Fibroblast of lung (primary cell): ENCODE measurements at regions not wholly inside any gene's neighbourhood (a gene's known extent, or its start where the extent isn't known, plus 50 kb on each side); places are given as distances from the start of the nearest gene placed in this dataset.

Experiments used
- EZH2 ChIP-seq: IDR thresholded peaks from 2 replicates; pipeline ENCODE4 v1.5.1; 2012; ENCODE audit warnings: low read length, control low read depth, mild to moderate bottlenecking; ENCODE audit errors: missing control alignments
- TF ChIP-seq, protein P1 (sequence below), 2 donors: IDR thresholded peaks in 1 of 2; conservative IDR thresholded peaks in 1 of 2; 1 replicate in 1 of 2; 2 replicates in 1 of 2; pipeline ENCODE4 v1.5.1; 2011 to 2012; ENCODE audit warnings: low read length in 2 of 2, control low read depth in 1 of 2, inconsistent platforms in 1 of 2, low read depth in 1 of 2, mild to moderate bottlenecking in 1 of 2

DNA sequence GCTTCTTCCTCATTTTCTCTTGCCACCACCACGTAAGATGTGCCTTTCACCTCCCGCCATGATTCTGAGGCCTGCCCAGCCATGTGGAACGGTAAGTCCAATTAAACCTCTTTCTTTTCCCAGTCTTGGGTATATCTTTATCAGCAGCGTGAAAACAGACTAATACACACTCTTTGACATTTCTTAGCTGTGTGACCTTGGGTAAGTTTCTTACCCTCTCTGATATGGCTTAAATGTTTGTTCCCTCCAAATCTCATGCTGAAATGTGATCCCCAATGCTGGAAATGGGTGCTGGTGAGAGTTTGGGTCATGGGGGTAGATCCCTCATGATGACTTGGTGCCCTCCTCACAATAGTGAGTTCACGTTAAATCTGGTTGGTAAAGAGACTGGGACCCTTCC lies 188.8 kb upstream of the IRX4 start:
- TF ChIP-seq, protein P1, sequence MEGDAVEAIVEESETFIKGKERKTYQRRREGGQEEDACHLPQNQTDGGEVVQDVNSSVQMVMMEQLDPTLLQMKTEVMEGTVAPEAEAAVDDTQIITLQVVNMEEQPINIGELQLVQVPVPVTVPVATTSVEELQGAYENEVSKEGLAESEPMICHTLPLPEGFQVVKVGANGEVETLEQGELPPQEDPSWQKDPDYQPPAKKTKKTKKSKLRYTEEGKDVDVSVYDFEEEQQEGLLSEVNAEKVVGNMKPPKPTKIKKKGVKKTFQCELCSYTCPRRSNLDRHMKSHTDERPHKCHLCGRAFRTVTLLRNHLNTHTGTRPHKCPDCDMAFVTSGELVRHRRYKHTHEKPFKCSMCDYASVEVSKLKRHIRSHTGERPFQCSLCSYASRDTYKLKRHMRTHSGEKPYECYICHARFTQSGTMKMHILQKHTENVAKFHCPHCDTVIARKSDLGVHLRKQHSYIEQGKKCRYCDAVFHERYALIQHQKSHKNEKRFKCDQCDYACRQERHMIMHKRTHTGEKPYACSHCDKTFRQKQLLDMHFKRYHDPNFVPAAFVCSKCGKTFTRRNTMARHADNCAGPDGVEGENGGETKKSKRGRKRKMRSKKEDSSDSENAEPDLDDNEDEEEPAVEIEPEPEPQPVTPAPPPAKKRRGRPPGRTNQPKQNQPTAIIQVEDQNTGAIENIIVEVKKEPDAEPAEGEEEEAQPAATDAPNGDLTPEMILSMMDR (conservative IDR thresholded peaks at IDR 0.05 in 1 of 2, IDR thresholded peaks at IDR 0.05 in 1 of 2; ENCODE audit: low read depth in 1 of 2, low read length in 2 of 2), result no peak
- no peak for TF ChIP-seq EZH2
